ENCODE measurements at regions not wholly inside any gene's neighbourhood (a gene's known extent, or its start where the extent isn't known, plus 50 kb on each side); places are given as distances from the start of the nearest gene placed in this dataset.

- TF ChIP-seq SMC3 (IDR thresholded peaks at IDR 0.05; ENCODE audit: low read depth, low read length) (no peak), USF2 (IDR thresholded peaks at IDR 0.05; ENCODE audit: borderline replicate concordance, low read depth, low read length) (no peak), CTCF (IDR thresholded peaks at IDR 0.05) (no peak), EZH2phosphoT487 (IDR thresholded peaks at IDR 0.05; ENCODE audit: borderline replicate concordance, low read depth) (no peak)
Measured at GRCh38 chr20:60718743-60719480, 533.1 kb upstream of the CDH4 start.

Measured in SK-N-SH (cell line).